ENCODE measurements at regions not wholly inside any gene's neighbourhood (a gene's known extent, or its start where the extent isn't known, plus 50 kb on each side); places are given as distances from the start of the nearest gene placed in this dataset.

DNA sequence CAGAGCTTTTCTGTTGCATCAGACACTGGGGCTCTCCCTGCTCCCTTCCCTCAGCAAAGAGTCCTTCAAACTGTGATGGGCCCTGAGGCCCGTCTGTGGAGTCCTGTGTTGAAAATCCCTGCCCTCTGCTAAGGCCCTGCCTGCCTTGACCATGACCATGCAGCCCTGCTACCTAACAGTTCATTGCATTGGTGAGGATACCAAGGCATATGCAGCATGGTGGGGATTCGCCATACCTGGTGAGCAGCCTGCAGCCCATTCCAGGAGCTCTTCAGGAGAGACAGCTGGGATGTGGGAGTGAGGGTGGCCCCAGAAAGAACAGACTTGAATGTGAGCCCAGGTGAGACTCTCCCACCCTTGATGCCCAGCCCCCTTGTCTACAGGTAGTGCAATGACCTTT, 70.6 kb upstream of the GSX1 start:
- no peaks in the 10 kb centered on the region for H4K20me1 ChIP-seq (ENCODE audit: insufficient read depth, low read length)
- intact Hi-C loops (cut with micrococcal nuclease; ENCODE audit: unreplicated experiment) (no loop called here), in situ Hi-C loops (cut with HindIII; ENCODE audit: extremely low pct_ligation_motif_present, low pct_unique_long_range_greater_than_20kb) (no loop called here)
- TF ChIP-seq, protein P1, sequence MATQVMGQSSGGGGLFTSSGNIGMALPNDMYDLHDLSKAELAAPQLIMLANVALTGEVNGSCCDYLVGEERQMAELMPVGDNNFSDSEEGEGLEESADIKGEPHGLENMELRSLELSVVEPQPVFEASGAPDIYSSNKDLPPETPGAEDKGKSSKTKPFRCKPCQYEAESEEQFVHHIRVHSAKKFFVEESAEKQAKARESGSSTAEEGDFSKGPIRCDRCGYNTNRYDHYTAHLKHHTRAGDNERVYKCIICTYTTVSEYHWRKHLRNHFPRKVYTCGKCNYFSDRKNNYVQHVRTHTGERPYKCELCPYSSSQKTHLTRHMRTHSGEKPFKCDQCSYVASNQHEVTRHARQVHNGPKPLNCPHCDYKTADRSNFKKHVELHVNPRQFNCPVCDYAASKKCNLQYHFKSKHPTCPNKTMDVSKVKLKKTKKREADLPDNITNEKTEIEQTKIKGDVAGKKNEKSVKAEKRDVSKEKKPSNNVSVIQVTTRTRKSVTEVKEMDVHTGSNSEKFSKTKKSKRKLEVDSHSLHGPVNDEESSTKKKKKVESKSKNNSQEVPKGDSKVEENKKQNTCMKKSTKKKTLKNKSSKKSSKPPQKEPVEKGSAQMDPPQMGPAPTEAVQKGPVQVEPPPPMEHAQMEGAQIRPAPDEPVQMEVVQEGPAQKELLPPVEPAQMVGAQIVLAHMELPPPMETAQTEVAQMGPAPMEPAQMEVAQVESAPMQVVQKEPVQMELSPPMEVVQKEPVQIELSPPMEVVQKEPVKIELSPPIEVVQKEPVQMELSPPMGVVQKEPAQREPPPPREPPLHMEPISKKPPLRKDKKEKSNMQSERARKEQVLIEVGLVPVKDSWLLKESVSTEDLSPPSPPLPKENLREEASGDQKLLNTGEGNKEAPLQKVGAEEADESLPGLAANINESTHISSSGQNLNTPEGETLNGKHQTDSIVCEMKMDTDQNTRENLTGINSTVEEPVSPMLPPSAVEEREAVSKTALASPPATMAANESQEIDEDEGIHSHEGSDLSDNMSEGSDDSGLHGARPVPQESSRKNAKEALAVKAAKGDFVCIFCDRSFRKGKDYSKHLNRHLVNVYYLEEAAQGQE (IDR thresholded peaks at IDR 0.05; ENCODE audit: borderline replicate concordance in 1 of 2, low read depth in 1 of 2, low read length in 2 of 2) = no peak
- TF ChIP-seq, protein P2, sequence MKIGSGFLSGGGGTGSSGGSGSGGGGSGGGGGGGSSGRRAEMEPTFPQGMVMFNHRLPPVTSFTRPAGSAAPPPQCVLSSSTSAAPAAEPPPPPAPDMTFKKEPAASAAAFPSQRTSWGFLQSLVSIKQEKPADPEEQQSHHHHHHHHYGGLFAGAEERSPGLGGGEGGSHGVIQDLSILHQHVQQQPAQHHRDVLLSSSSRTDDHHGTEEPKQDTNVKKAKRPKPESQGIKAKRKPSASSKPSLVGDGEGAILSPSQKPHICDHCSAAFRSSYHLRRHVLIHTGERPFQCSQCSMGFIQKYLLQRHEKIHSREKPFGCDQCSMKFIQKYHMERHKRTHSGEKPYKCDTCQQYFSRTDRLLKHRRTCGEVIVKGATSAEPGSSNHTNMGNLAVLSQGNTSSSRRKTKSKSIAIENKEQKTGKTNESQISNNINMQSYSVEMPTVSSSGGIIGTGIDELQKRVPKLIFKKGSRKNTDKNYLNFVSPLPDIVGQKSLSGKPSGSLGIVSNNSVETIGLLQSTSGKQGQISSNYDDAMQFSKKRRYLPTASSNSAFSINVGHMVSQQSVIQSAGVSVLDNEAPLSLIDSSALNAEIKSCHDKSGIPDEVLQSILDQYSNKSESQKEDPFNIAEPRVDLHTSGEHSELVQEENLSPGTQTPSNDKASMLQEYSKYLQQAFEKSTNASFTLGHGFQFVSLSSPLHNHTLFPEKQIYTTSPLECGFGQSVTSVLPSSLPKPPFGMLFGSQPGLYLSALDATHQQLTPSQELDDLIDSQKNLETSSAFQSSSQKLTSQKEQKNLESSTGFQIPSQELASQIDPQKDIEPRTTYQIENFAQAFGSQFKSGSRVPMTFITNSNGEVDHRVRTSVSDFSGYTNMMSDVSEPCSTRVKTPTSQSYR (CRISPR knock-in tag; IDR thresholded peaks at IDR 0.05; ENCODE audit: borderline replicate concordance) = no peak
- TF ChIP-seq ZNF383 (CRISPR knock-in tag; IDR thresholded peaks at IDR 0.05; ENCODE audit: borderline replicate concordance) (no peak), ZNF512B (CRISPR knock-in tag; IDR thresholded peaks at IDR 0.05; ENCODE audit: borderline replicate concordance) (no peak), GPN1 (CRISPR knock-in tag; IDR thresholded peaks at IDR 0.05; ENCODE audit: borderline replicate concordance) (no peak), ZFP41 (CRISPR knock-in tag; IDR thresholded peaks at IDR 0.05; ENCODE audit: borderline replicate concordance) (no peak), ZSCAN9 (CRISPR knock-in tag; IDR thresholded peaks at IDR 0.05; ENCODE audit: borderline replicate concordance) (no peak), SSRP1 (CRISPR knock-in tag; IDR thresholded peaks at IDR 0.05) (no peak), ISL2 (CRISPR knock-in tag; IDR thresholded peaks at IDR 0.05) (no peak), ZBTB42 (CRISPR knock-in tag; IDR thresholded peaks at IDR 0.05) (no peak), ZNF468 (CRISPR knock-in tag; IDR thresholded peaks at IDR 0.05) (no peak), ZNF577 (CRISPR knock-in tag; IDR thresholded peaks at IDR 0.05; ENCODE audit: borderline replicate concordance, low read depth) (no peak)
- TF ChIP-seq, protein P3, sequence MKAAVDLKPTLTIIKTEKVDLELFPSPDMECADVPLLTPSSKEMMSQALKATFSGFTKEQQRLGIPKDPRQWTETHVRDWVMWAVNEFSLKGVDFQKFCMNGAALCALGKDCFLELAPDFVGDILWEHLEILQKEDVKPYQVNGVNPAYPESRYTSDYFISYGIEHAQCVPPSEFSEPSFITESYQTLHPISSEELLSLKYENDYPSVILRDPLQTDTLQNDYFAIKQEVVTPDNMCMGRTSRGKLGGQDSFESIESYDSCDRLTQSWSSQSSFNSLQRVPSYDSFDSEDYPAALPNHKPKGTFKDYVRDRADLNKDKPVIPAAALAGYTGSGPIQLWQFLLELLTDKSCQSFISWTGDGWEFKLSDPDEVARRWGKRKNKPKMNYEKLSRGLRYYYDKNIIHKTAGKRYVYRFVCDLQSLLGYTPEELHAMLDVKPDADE (CRISPR knock-in tag; IDR thresholded peaks at IDR 0.05) = no peak
- TF ChIP-seq, protein P4, sequence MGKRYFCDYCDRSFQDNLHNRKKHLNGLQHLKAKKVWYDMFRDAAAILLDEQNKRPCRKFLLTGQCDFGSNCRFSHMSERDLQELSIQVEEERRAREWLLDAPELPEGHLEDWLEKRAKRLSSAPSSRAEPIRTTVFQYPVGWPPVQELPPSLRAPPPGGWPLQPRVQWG (CRISPR knock-in tag; IDR thresholded peaks at IDR 0.05; ENCODE audit: borderline replicate concordance, low read depth) = no peak

More for the DNA sequence above, 70.6 kb upstream of the GSX1 start:
- ATAC-seq (no peak), DNase-seq (ENCODE audit: low spot score) (no peak), FAIRE-seq (no peak)
- CTCF ChIA-PET (ENCODE audit: low intra/inter-chr PET ratio, low total read pairs) = no interaction called here
- Histone ChIP-seq H3K4me1 (ENCODE audit: insufficient read depth, low read length) (no peaks in the 10 kb centered on the region), H3K9me3 (ENCODE audit: low read length) (no peaks in the 10 kb centered on the region), H3K27ac (ENCODE audit: extremely low read length, insufficient read depth, low read length) (no peak overlapping the region), H2AFZ (ENCODE audit: low read length) (no peak overlapping the region), H3K9ac (ENCODE audit: insufficient read depth, low read depth, low read length) (no peak overlapping the region), H3K27me3 (ENCODE audit: control insufficient read depth in 1 of 2, insufficient read depth in 2 of 2, low read length in 2 of 2) (peaks cover 0 to 20% of the 10 kb centered on the region in 2 experiments; a peak in 2 of 5 replicates), H3K36me3 (replicated peaks in 1 of 2; ENCODE audit: control insufficient read depth in 1 of 2, insufficient read depth in 2 of 2, low read length in 2 of 2) (no peaks in the 10 kb centered on the region), H3K4me2 (ENCODE audit: low read depth, low read length) (no peak overlapping the region), H3K79me2 (ENCODE audit: insufficient read depth, low read length) (no peaks in the 10 kb centered on the region), H3K4me3 (replicated peaks in 1 of 3; ENCODE audit: insufficient read depth in 1 of 3, low read depth in 2 of 3, low read length in 3 of 3) (no peak overlapping the region)
- WGBS (ENCODE audit: low lambda C conversion rate) = 13% methylated on average over 1 of the region's 2 CpGs
- POLR2A ChIA-PET = no interaction called here
- BruUV-seq (replicated peaks) = no TSS peak

Data from HepG2 (cell line).